ENCODE measurements at regions not wholly inside any gene's neighbourhood (a gene's known extent, or its start where the extent isn't known, plus 50 kb on each side); places are given as distances from the start of the nearest gene placed in this dataset.

GRCh38 chr3:94822298-94822697 lies 759.4 kb downstream of the NSUN3 start:
- TF ChIP-seq CTCF (conservative IDR thresholded peaks at IDR 0.05; ENCODE audit: low read depth, low read length): no peak
- TF ChIP-seq EZH2 (IDR thresholded peaks at IDR 0.05; ENCODE audit: borderline replicate concordance, low read depth, low read length, poor library complexity, severe bottlenecking): no peak

Measured in A673 (cell line).